HEK293 (cell line): ENCODE measurements at regions not wholly inside any gene's neighbourhood (a gene's known extent, or its start where the extent isn't known, plus 50 kb on each side); places are given as distances from the start of the nearest gene placed in this dataset.

ENCODE experiments used
- ZNF24 ChIP-seq: fragments of 450-650 bp; formaldehyde crosslinking; IDR thresholded peaks from 2 replicates; pipeline ENCODE4 v1.5.1; 2016; ENCODE audit warnings: missing biosample characterization, missing genetic modification characterization
- ZNF37A ChIP-seq: fragments of 450-650 bp; IDR thresholded peaks from 2 replicates; pipeline ENCODE4 v1.5.1; 2018; ENCODE audit warnings: missing biosample characterization, missing genetic modification characterization
- ZNF501 ChIP-seq: fragments of 450-650 bp; formaldehyde crosslinking; IDR thresholded peaks from 2 replicates; pipeline ENCODE4 v1.5.1; 2016; ENCODE audit warnings: missing biosample characterization, missing genetic modification characterization
- TF ChIP-seq, protein P1 (sequence below): fragments of 450-650 bp; formaldehyde crosslinking; IDR thresholded peaks from 2 replicates; pipeline ENCODE4 v1.5.1; 2016; ENCODE audit warnings: missing biosample characterization, missing genetic modification characterization

- no peak for TF ChIP-seq ZNF37A (tag by site-specific recombination)
- no peak for TF ChIP-seq ZNF501 (tag by site-specific recombination)
- TF ChIP-seq, protein P1, sequence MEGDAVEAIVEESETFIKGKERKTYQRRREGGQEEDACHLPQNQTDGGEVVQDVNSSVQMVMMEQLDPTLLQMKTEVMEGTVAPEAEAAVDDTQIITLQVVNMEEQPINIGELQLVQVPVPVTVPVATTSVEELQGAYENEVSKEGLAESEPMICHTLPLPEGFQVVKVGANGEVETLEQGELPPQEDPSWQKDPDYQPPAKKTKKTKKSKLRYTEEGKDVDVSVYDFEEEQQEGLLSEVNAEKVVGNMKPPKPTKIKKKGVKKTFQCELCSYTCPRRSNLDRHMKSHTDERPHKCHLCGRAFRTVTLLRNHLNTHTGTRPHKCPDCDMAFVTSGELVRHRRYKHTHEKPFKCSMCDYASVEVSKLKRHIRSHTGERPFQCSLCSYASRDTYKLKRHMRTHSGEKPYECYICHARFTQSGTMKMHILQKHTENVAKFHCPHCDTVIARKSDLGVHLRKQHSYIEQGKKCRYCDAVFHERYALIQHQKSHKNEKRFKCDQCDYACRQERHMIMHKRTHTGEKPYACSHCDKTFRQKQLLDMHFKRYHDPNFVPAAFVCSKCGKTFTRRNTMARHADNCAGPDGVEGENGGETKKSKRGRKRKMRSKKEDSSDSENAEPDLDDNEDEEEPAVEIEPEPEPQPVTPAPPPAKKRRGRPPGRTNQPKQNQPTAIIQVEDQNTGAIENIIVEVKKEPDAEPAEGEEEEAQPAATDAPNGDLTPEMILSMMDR = no peak
- TF ChIP-seq ZNF24 (tag by site-specific recombination) = no peak
Measured at GRCh38 chr10:35870665-35871310, 228.7 kb upstream of the FZD8 start.
